Transverse colon (tissue), 4 donors: ENCODE measurements at regions not wholly inside any gene's neighbourhood (a gene's known extent, or its start where the extent isn't known, plus 50 kb on each side); places are given as distances from the start of the nearest gene placed in this dataset.

Source experiments
- CTCF ChIP-seq, 5 experiments: fragments of 200-600 bp in 3 of 5; fragments of 450-650 bp in 2 of 5; sonication (generic) in 3 of 5; IDR thresholded peaks; 1 replicate in 2 of 5; 2 replicates in 3 of 5; pipeline ENCODE4 v1.5.1; 2016 to 2017; ENCODE audit warnings: antibody characterized with exemption in 5 of 5, inconsistent platforms in 3 of 5, mild to moderate bottlenecking in 2 of 5, moderate library complexity in 1 of 5
- EP300 ChIP-seq: sonication (generic); formaldehyde crosslinking; IDR thresholded peaks from one replicate; pipeline ENCODE4 v1.6.1; 2017; ENCODE audit warnings: antibody characterized with exemption, low read depth
- POLR2A ChIP-seq: fragments of 450-650 bp; IDR thresholded peaks from one replicate; pipeline ENCODE4 v1.6.1; 2016; ENCODE audit warnings: antibody characterized with exemption, mild to moderate bottlenecking, moderate library complexity
- POLR2AphosphoS5 ChIP-seq, 3 donors: sonication (generic); formaldehyde crosslinking; IDR thresholded peaks; one replicate each; pipeline ENCODE4 v1.6.1; 2016; ENCODE audit warnings: antibody characterized with exemption in 3 of 3

- TF ChIP-seq POLR2AphosphoS5 (IDR thresholded peaks at IDR 0.05) (no peak), CTCF (IDR thresholded peaks at IDR 0.05) (no peak), POLR2A (no peak), EP300 (no peak)
Measured at GRCh38 chr12:127268213-127268612, 998.8 kb upstream of the TMEM132C start.
